ENCODE measurements at regions not wholly inside any gene's neighbourhood (a gene's known extent, or its start where the extent isn't known, plus 50 kb on each side); places are given as distances from the start of the nearest gene placed in this dataset.

DNA sequence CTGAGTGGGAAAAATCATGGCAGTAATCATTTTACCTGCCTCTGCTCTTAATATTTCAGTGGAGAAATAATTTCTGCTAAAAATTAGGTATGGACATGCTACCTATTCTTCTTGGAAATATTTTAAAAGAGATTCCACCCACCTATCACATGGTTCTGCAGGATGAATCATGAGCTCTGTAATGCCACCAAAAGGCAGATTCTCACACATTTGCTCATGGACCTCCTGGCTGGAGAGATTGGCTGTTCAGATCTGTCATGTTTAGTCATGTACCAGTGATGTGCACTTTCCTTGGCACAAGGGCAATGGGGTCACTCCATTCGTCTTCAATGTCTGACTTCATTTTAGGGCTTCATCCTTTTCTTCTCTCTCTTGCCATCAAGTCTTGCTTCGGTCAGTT lies 101.8 kb upstream of the MBNL2 start:
- H3K27ac ChIP-seq (ENCODE audit: insufficient read length, low read depth, low read length): no peak overlapping the region
- no peak overlapping the region for H2BK20ac ChIP-seq (ENCODE audit: low read depth, low read length, poor library complexity, severe bottlenecking)
- no peak for DNase-seq
- H4K91ac ChIP-seq (ENCODE audit: insufficient read length, low read depth, low read length): no peak overlapping the region
- H3K23me2 ChIP-seq (ENCODE audit: insufficient read length, low read depth, low read length, poor library complexity, severe bottlenecking): no peaks in the 10 kb centered on the region
- Mint-ChIP-seq H3K36me3 (ENCODE audit: insufficient read depth in 1 of 3, low read depth in 3 of 3) (no peaks in the 10 kb centered on the region), H3K4me1 (peaks cover 18 to 36% of the 10 kb centered on the region in 2 experiments), H3K27me3 (ENCODE audit: low read depth) (peaks cover 25% of the 10 kb centered on the region), H3K9me3 (no peaks in the 10 kb centered on the region), H3K27ac (no peak overlapping the region), H3K4me3 (no peak overlapping the region)
- TF ChIP-seq, protein P1, sequence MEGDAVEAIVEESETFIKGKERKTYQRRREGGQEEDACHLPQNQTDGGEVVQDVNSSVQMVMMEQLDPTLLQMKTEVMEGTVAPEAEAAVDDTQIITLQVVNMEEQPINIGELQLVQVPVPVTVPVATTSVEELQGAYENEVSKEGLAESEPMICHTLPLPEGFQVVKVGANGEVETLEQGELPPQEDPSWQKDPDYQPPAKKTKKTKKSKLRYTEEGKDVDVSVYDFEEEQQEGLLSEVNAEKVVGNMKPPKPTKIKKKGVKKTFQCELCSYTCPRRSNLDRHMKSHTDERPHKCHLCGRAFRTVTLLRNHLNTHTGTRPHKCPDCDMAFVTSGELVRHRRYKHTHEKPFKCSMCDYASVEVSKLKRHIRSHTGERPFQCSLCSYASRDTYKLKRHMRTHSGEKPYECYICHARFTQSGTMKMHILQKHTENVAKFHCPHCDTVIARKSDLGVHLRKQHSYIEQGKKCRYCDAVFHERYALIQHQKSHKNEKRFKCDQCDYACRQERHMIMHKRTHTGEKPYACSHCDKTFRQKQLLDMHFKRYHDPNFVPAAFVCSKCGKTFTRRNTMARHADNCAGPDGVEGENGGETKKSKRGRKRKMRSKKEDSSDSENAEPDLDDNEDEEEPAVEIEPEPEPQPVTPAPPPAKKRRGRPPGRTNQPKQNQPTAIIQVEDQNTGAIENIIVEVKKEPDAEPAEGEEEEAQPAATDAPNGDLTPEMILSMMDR (conservative IDR thresholded peaks at IDR 0.05): no peak
- no peaks in the 10 kb centered on the region for H4K20me1 ChIP-seq (ENCODE audit: control insufficient read depth, insufficient read depth, insufficient read length)
- peaks cover 2% of the 10 kb centered on the region; the same call in 1 of the 2 replicates for H3K4me1 ChIP-seq (ENCODE audit: insufficient read depth, low read length)
- no peak overlapping the region for H3T11ph ChIP-seq (ENCODE audit: low read length)
- H3K9ac ChIP-seq (ENCODE audit: extremely low read depth, insufficient read length, low read length): no peak overlapping the region
- H3K14ac ChIP-seq (ENCODE audit: insufficient read depth, low read length): no peak overlapping the region
- H4K5ac ChIP-seq (ENCODE audit: insufficient read length, low read depth, low read length): no peak overlapping the region
- H2BK12ac ChIP-seq (ENCODE audit: insufficient read length, low read depth, low read length): no peak overlapping the region
- no peak overlapping the region for H2BK5ac ChIP-seq (ENCODE audit: insufficient read length, low read length)
- H2BK15ac ChIP-seq (ENCODE audit: low read depth, low read length): no peak overlapping the region
- no peak overlapping the region for H4K8ac ChIP-seq (replicated peaks; ENCODE audit: insufficient read length, low read depth, low read length)
- no peak overlapping the region for H3K56ac ChIP-seq (ENCODE audit: insufficient read length, low read depth, low read length)
- no peak overlapping the region for H2AK5ac ChIP-seq (ENCODE audit: insufficient read length, low read length)
- no peak overlapping the region for H3K4me2 ChIP-seq (ENCODE audit: insufficient read depth, insufficient read length, low read length)
- H3K79me1 ChIP-seq (ENCODE audit: insufficient read depth, low read depth, low read length, poor library complexity, severe bottlenecking): no peaks in the 10 kb centered on the region
- no CpG with 5 or more reads among the region's 2 CpGs for WGBS (ENCODE audit: extremely low coverage, insufficient read length, low lambda C conversion rate)
- no peaks in the 10 kb centered on the region for H3K9me3 ChIP-seq (ENCODE audit: control insufficient read depth, low read depth, low read length)
- no peak overlapping the region for H3K23ac ChIP-seq (ENCODE audit: insufficient read length, low read depth, low read length)
- H3K18ac ChIP-seq (ENCODE audit: insufficient read length, low read depth, low read length): no peak overlapping the region
- no peaks in the 10 kb centered on the region for H3K27me3 ChIP-seq (ENCODE audit: insufficient read depth, low read length)
- H3K4ac ChIP-seq (ENCODE audit: low read depth, low read length): no peak overlapping the region
- no peak overlapping the region for H2BK120ac ChIP-seq (ENCODE audit: low read depth, low read length, poor library complexity, severe bottlenecking)
- H3K79me2 ChIP-seq (ENCODE audit: insufficient read depth, low read length): no peaks in the 10 kb centered on the region
- no peak overlapping the region for H2AFZ ChIP-seq (ENCODE audit: low read length)

All from H9 (cell line).